HS-27A (cell line): ENCODE measurements at regions not wholly inside any gene's neighbourhood (a gene's known extent, or its start where the extent isn't known, plus 50 kb on each side); places are given as distances from the start of the nearest gene placed in this dataset.

Experiments
- DNase-seq: peaks from one replicate; pipeline ENCODE4 v3.0.0-alpha.2; 2012; ENCODE audit warnings: low read depth, missing footprints

- DNase-seq = no peak
Observed at GRCh38 chr13:89737051-89737450, 1610.4 kb upstream of the MIR17HG start.

DNA sequence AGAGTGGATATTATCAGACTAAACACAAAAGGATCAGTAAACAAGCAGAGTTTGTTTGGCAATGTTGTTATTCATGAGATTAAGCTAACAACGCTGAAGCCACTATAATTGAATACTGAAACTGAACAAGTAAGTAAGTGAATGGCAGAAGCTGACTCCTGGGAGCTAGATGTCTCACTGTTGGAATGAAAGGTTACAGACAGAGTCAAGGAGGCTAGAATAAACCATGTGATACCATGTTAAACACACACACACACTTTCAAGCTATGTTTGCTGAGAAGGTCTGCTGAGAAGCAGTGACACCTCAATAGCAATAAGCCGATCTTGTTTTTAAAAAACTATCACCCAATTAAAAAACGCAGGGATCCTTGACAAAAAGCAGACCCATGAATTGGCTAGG lies 1609.4 kb upstream of the MIR17HG start:
- no peak for DNase-seq

GRCh38 chr13:89740994-89741685 lies 1606.3 kb upstream of the MIR17HG start:
- no peak for DNase-seq

DNA sequence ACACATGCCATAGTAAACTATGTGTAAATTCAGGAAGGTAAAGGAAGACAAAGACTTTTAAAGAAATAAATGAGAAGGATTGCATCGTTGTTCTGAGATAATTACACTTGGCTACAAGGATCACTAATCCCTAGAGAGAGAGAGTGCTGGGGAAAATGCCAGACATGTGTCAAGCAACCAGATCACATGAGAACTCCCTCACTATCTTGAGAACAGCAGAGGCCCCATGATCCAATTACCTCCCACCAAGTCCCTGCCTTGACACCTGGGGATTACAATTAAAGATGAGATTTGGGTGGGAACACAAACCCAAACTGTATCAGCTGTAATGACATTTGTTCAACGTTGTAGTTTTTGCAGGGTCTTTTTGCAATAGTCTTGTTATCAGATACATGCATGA lies 1600.9 kb upstream of the MIR17HG start:
- no peak for DNase-seq

DNA sequence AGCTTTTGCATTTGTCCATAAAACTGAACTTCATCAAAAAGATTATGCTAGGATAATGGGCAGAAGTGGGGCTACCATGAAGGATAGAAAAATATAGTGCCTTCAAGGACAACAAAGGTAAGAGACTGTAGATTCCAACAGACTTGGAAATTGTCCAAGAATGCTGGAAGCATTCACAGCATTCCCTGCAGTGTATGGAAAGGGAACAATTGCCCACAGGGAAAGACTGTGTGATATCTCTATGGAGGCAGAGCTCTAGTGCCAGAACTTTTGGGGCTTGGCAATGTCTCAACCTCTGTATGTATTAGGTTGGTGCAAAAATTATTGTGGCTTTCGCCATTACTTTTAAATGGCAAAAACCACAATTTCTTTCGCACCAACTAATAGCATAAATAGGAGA lies 1598.8 kb upstream of the MIR17HG start:
- DNase-seq = no peak

DNA sequence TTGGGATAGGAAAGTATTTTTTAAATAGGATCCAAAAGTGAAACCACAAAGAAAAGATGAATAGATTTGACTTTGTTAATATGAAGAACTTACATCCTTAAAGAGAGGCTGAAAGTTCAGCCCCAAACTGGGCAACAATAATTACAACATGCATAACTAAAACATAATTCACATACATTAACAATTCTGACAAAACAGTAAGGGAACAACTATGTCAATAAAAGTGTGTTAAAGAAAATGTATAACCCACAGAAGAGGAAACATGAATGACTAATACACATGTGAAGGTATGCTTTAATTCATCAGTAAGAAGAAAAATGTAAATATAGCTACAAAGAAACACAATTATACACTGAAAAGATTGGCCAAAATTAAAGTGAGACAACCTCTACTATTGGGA lies 1597.6 kb upstream of the MIR17HG start:
- DNase-seq = no peak

DNA sequence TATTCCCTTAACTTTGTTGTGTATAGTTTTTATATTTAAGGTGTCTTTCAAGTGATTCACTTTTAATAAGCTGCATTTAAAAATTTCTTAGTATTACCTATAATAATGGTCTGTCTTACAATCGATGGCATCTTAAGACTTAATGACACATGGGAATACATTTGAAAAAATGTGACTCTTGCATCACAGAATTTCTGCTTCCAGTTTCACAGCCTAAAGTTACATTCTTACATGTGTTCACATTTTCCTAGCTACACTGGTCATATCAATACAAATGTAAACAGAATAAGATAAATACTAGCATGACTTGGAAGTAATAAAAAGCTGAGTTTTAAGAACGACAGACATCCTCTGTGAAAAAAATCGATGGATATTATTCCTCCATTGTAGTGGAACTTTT lies 1597.1 kb upstream of the MIR17HG start:
- no peak for DNase-seq

DNA sequence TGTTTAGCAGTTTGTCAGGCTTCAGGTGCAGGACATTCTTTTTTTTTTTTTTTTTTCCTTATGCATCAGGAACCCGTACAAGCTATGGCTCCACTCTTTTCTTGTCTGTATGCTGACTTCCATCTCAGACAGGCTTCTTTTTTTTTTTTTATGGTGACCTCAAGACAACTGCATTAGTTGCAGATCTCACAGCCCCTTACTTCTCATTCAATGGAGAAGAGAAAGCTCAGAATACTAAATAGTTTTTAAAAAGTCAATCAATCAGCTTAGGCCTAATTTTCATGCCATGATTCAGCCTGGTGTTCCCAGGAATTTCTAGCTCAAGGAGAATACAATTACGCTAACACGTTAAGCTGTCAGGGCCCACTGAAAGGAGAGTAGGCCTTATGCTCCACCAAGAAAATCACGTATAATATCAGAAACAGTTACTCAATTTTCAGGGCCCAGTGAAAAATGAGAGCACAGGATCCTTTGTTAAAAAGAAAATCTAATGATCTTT lies 1596.0 kb upstream of the MIR17HG start:
- no peak for DNase-seq

- no peak for DNase-seq
Observed at GRCh38 chr13:89752394-89752793, 1595.1 kb upstream of the MIR17HG start.

DNA sequence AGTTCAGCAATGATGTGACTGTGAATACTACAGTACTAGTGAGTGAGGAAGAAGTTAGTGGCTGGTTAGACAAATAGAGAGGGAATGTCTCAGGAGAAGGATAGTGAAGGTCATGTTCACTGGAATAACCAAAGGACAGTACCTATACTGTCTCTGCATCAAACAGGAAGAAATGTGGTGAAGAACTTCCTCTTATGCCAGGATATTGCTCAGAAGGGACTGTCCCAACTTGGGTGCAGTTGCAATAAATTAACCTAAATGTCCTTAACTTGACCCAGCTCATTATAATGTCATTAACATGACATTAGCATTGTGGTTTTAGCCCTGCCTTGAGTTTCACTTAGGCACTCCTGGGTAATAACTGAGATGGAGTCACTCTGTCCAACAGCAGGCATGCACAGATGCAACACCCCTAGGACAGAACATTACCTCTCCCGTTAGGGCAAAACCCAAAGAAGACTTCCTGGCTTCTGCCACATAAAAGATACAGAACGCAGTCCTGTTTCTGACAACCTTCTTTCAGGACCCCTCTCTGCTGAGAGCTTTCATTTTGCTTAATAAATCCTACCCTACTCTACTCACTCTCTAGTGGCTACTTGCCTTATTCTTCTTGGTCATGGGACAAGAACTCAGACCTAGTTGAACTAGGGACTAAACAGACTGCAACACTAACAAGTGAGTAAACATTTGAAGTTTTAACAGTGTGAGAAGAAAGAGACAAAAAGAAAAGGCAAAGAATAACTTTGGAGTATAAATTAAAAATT lies 1591.6 kb upstream of the MIR17HG start:
- DNase-seq = no peak

GRCh38 chr13:89763005-89763404 lies 1584.5 kb upstream of the MIR17HG start:
- no peak for DNase-seq

GRCh38 chr13:89783221-89783755 lies 1564.2 kb upstream of the MIR17HG start:
- DNase-seq = no peak

DNA sequence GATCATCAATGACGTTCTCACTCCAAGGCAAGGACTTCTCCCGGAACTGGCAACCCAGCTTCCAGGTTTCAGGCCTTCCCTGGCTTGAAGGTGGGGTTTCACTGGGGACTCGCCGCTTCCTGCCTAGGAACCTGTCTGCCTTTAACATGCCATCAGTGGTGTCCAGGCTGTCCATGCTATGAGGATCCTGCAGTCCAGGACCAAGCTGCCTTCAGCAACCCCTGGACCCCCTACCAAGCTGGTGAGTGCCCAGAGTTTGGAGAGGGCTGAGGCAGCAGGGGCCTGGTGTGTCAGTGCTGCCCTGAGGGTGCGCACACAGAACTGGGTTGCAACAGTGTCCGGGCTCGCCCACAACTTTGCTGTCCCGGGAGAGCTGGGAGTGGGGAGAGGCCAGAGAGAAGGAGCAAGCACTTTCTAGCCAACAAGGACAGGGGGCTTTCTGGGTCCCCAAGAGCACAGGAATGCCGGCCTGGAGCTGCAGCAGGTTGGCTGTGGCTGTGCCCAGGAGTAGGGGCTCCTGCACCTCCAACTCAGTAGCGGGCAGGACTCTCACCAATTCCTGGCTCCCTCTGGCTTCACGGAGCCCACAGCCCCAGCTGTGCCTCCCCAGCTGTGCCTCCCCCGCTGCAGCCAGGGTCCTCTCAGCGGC lies 1563.2 kb upstream of the MIR17HG start:
- DNase-seq = no peak

DNA sequence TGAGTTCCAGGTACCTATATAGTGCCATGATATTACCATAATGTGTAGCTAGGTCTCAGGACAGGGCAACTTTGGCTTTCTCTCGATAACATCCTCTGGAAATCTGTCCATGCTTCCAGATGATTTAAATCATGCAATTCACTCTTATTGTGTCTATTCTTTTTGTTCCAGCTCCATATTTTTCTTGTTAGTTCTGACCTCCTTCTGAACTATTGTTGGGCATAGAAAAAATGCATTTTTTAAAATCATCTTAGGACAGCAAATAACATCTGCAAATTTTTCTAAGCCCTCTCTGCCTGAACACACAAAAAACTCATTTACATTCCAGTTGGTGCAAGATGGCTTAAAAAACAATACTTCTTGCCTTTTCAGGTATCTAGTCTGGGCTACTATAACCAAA lies 1561.0 kb upstream of the MIR17HG start:
- DNase-seq = no peak

DNA sequence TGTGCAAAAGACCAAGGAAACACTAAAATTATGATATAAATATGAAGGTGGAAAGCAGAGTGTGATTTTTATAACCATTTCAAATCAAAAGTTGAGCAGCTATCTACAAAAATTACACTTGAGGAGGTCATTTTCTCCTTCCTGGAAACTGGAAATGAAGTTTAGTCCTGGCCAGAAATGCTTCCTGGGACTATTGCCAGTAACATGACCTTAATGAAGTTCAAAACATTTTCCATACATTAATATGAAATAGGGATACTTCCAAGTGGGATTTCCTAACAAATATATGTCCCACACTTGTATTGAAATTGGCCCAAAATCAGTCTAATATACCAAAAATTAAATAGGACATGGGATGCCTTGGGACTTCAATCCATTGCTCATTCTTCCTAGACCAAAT lies 1556.8 kb upstream of the MIR17HG start:
- DNase-seq = no peak

DNA sequence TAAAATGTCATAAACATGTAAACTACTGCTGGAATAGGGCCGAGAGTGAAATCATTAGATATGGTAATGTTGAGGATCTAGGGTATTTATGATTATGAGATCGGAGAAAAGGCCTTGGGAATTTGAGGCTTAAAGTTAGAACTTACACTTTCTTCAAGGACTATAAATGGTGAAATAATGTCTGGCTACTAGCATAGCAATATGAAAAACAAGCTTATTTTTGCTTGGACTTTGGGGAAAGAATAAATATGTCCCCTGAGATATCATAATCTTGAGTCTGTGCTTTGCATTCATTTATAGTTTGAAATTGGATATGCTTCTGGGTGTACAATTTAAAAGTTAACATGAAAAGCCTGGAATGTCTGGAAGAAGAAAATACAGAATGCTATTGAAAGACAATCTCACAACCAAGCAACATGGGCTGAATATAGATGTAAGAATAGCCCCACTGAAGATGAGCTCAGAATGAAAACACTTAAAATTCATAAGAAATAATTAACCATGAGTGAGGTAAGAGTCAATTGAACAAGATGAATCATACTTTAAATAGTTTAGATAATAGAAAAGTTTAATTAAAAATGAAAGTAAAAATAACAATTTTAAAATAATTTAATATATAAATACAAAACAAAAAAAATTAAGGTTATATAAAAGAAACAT lies 1555.4 kb upstream of the MIR17HG start:
- no peak for DNase-seq

- DNase-seq = no peak
Observed at GRCh38 chr13:89796196-89796595, 1551.3 kb upstream of the MIR17HG start.

DNA sequence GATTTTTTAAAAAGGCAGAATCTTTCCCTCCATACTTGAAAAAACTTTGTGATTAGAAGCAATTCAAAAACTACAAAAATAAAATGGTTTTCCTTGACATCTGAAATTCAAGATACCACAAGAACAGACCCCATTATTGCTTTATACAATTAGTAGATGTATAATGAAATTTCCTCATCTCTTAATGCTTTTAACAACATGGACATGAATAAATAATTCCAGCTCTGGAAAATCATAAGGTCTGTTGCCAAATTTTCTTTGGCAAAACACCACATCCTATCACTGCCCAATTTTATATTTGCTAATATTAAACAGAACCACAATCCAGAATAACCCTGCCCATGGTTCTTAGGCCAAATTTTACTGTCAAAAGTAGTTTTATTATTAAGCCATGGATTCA lies 1543.6 kb upstream of the MIR17HG start:
- DNase-seq = no peak

DNA sequence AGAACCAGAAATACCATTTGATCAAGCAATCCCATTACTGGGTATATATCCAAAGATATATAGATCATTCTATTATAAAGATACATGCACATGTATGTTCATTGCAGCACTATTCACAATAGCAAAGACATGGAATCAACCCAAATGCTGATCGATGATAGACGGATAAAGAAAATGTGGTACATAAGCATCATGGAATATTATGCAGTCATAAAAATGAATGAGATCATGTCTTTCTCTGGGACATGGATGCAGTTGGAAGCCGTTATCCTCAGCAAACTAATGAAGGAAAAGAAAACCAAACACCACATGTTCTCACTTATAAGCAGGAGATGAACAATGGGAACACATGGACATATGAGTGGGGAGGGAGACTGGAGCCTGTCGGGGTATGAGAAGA lies 1540.9 kb upstream of the MIR17HG start:
- DNase-seq = no peak

DNA sequence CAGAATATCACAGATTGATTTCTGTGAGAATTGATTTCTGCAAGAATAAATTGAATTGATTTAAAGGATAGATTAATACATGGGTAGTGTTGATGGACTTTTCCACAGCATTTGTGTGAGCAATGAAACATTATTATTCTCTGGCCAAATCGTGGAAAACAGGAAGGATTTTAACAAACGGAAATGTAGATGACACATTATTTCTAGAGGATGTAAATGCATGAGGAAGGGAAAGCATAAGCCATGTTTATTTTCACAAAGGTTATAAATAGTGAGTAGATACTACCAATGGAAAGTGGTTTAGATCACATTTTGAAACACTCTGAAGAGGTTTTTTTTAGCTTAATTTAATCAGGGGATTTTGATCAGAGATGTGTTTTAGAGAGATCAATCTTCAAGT lies 1534.6 kb upstream of the MIR17HG start:
- no peak for DNase-seq

DNA sequence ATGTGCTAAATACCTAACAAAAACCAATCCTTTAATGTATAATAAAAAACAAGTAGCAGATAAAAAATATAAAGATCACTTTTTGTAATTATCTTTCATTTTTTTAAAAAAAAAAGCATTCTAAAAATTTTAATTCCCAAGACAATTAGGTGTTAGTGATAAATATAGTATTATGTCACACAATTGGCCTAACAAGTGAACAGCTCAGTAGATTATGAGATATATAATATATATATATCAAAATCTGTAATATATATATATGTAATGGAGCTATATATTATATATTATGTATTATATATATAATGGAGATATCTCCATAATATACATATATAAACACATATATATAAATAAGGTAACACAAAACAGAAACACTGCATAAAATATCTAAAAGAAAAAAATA lies 1531.1 kb upstream of the MIR17HG start:
- no peak for DNase-seq

- no peak for DNase-seq
Observed at GRCh38 chr13:89822467-89822866, 1525.0 kb upstream of the MIR17HG start.
